Erythroblast (primary cell): ENCODE measurements at regions not wholly inside any gene's neighbourhood (a gene's known extent, or its start where the extent isn't known, plus 50 kb on each side); places are given as distances from the start of the nearest gene placed in this dataset.

ENCODE experiments used
- GATA1 ChIP-seq: IDR thresholded peaks from 2 replicates; pipeline ENCODE4 v1.6.1; 2011; ENCODE audit warnings: low read depth, mild to moderate bottlenecking, control low read depth, low read length, moderate library complexity
- POLR2A ChIP-seq: IDR thresholded peaks from 2 replicates; pipeline ENCODE4 v1.6.1; 2011; ENCODE audit warnings: mild to moderate bottlenecking, low read length

DNA sequence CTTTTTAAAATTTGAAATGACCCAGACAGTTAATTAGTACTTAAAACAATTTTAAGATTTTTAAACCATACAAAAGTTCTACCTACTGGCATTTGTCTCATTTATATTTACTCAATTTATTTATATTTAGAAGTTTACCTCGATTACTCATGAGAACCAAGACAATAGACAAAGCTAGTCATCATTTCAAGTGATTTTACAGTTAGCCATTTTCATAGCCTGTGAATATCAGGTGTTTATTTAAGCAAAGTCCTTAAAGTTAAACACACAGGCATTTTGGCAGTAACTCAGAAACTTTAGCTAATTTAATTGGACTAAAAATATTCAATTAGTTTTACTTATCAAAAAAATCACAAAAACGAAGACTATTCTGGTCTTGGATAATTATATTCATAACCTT is 101.6 kb upstream of the KIF2B start:
- TF ChIP-seq POLR2A (no peak), GATA1 (no peak)
